ENCODE measurements at regions not wholly inside any gene's neighbourhood (a gene's known extent, or its start where the extent isn't known, plus 50 kb on each side); places are given as distances from the start of the nearest gene placed in this dataset.
"Not testable (repeated sequence)": the region's sequence is repeated elsewhere in the genome, so short reads cannot be mapped to it uniquely, and the experiment has no call there.

GRCh38 chr6:163874784-163875183 lies 460.3 kb downstream of the QKI start:
- Histone ChIP-seq H3K4me1 (ENCODE audit: control insufficient read depth, insufficient read depth, low read length) (no peaks in the 10 kb centered on the region), H3K36me3 (ENCODE audit: control insufficient read depth, insufficient read depth, low read length) (no peaks in the 10 kb centered on the region), H3K9ac (ENCODE audit: low read length) (no peak overlapping the region), H3K27me3 (ENCODE audit: control insufficient read depth, insufficient read depth, low read length) (no peaks in the 10 kb centered on the region), H3K4me3 (ENCODE audit: low read depth, low read length) (no peak overlapping the region), H3K27ac (ENCODE audit: low read depth, low read length) (no peak overlapping the region), H3K9me3 (ENCODE audit: control insufficient read depth, insufficient read depth, low read depth, low read length) (no peaks in the 10 kb centered on the region)

- Histone ChIP-seq H3K9me3 (ENCODE audit: control insufficient read depth, insufficient read depth, low read depth, low read length) (no peaks in the 10 kb centered on the region), H3K9ac (ENCODE audit: low read length) (no peak overlapping the region), H3K27ac (ENCODE audit: low read depth, low read length) (no peak overlapping the region), H3K27me3 (ENCODE audit: control insufficient read depth, insufficient read depth, low read length) (no peaks in the 10 kb centered on the region), H3K36me3 (ENCODE audit: control insufficient read depth, insufficient read depth, low read length) (no peaks in the 10 kb centered on the region), H3K4me3 (ENCODE audit: low read depth, low read length) (no peak overlapping the region), H3K4me1 (ENCODE audit: control insufficient read depth, insufficient read depth, low read length) (peaks cover 3% of the 10 kb centered on the region; the same call in 1 of the 2 replicates)
Measured at GRCh38 chr6:163872335-163872734, 457.8 kb downstream of the QKI start.

- Histone ChIP-seq H3K4me3 (ENCODE audit: low read depth, low read length) (no peak overlapping the region), H3K27me3 (ENCODE audit: control insufficient read depth, insufficient read depth, low read length) (no peaks in the 10 kb centered on the region), H3K9me3 (ENCODE audit: control insufficient read depth, insufficient read depth, low read depth, low read length) (no peaks in the 10 kb centered on the region), H3K4me1 (ENCODE audit: control insufficient read depth, insufficient read depth, low read length) (peaks cover 6% of the 10 kb centered on the region; the same call in 1 of the 2 replicates), H3K27ac (ENCODE audit: low read depth, low read length) (no peak overlapping the region), H3K36me3 (ENCODE audit: control insufficient read depth, insufficient read depth, low read length) (no peaks in the 10 kb centered on the region), H3K9ac (ENCODE audit: low read length) (no peak overlapping the region)
Measured at GRCh38 chr6:163871616-163872015, 457.1 kb downstream of the QKI start.

- Histone ChIP-seq H3K9me3 (ENCODE audit: control insufficient read depth, insufficient read depth, low read depth, low read length) (no peaks in the 10 kb centered on the region), H3K27ac (ENCODE audit: low read depth, low read length) (no peak overlapping the region), H3K4me3 (ENCODE audit: low read depth, low read length) (no peak overlapping the region), H3K36me3 (ENCODE audit: control insufficient read depth, insufficient read depth, low read length) (no peaks in the 10 kb centered on the region), H3K4me1 (ENCODE audit: control insufficient read depth, insufficient read depth, low read length) (peaks cover 11% of the 10 kb centered on the region), H3K27me3 (ENCODE audit: control insufficient read depth, insufficient read depth, low read length) (no peaks in the 10 kb centered on the region), H3K9ac (ENCODE audit: low read length) (no peak overlapping the region)
Measured at GRCh38 chr6:163867518-163868292, 453.2 kb downstream of the QKI start.

GRCh38 chr6:163866192-163866591 lies 451.7 kb downstream of the QKI start:
- H3K4me3 ChIP-seq (ENCODE audit: low read depth, low read length) = no peak overlapping the region
- H3K4me1 ChIP-seq (ENCODE audit: control insufficient read depth, insufficient read depth, low read length) = peaks cover 11% of the 10 kb centered on the region
- H3K9ac ChIP-seq (ENCODE audit: low read length) = no peak overlapping the region
- H3K36me3 ChIP-seq (ENCODE audit: control insufficient read depth, insufficient read depth, low read length) = no peaks in the 10 kb centered on the region
- no peaks in the 10 kb centered on the region for H3K27me3 ChIP-seq (ENCODE audit: control insufficient read depth, insufficient read depth, low read length)
- no peak overlapping the region for H3K27ac ChIP-seq (ENCODE audit: low read depth, low read length)
- H3K9me3 ChIP-seq (ENCODE audit: control insufficient read depth, insufficient read depth, low read depth, low read length) = no peaks in the 10 kb centered on the region

- no peaks in the 10 kb centered on the region for H3K9me3 ChIP-seq (ENCODE audit: control insufficient read depth, insufficient read depth, low read depth, low read length)
- H3K9ac ChIP-seq (ENCODE audit: low read length) = no peak overlapping the region
- peaks cover 16% of the 10 kb centered on the region for H3K4me1 ChIP-seq (ENCODE audit: control insufficient read depth, insufficient read depth, low read length)
- H3K4me3 ChIP-seq (ENCODE audit: low read depth, low read length) = no peak overlapping the region
- H3K36me3 ChIP-seq (ENCODE audit: control insufficient read depth, insufficient read depth, low read length) = no peaks in the 10 kb centered on the region
- no peak overlapping the region for H3K27ac ChIP-seq (ENCODE audit: low read depth, low read length)
- H3K27me3 ChIP-seq (ENCODE audit: control insufficient read depth, insufficient read depth, low read length) = no peaks in the 10 kb centered on the region
Measured at GRCh38 chr6:163863565-163863964, 449.0 kb downstream of the QKI start.

- Histone ChIP-seq H3K27me3 (ENCODE audit: control insufficient read depth, insufficient read depth, low read length) (no peaks in the 10 kb centered on the region), H3K9me3 (ENCODE audit: control insufficient read depth, insufficient read depth, low read depth, low read length) (no peaks in the 10 kb centered on the region), H3K36me3 (ENCODE audit: control insufficient read depth, insufficient read depth, low read length) (no peaks in the 10 kb centered on the region), H3K9ac (ENCODE audit: low read length) (no peak overlapping the region), H3K27ac (ENCODE audit: low read depth, low read length) (no peak overlapping the region), H3K4me3 (ENCODE audit: low read depth, low read length) (no peak overlapping the region), H3K4me1 (ENCODE audit: control insufficient read depth, insufficient read depth, low read length) (peaks cover 15% of the 10 kb centered on the region)
Measured at GRCh38 chr6:163862701-163863100, 448.2 kb downstream of the QKI start.

GRCh38 chr6:163861627-163862026 lies 447.1 kb downstream of the QKI start:
- H3K9ac ChIP-seq (ENCODE audit: low read length) = no peak overlapping the region
- no peak overlapping the region for H3K27ac ChIP-seq (ENCODE audit: low read depth, low read length)
- H3K4me1 ChIP-seq (ENCODE audit: control insufficient read depth, insufficient read depth, low read length) = peaks cover 10% of the 10 kb centered on the region; the same call in 1 of the 2 replicates
- H3K4me3 ChIP-seq (ENCODE audit: low read depth, low read length) = no peak overlapping the region
- no peaks in the 10 kb centered on the region for H3K36me3 ChIP-seq (ENCODE audit: control insufficient read depth, insufficient read depth, low read length)
- no peaks in the 10 kb centered on the region for H3K9me3 ChIP-seq (ENCODE audit: control insufficient read depth, insufficient read depth, low read depth, low read length)
- no peaks in the 10 kb centered on the region for H3K27me3 ChIP-seq (ENCODE audit: control insufficient read depth, insufficient read depth, low read length)

- no peaks in the 10 kb centered on the region for H3K27me3 ChIP-seq (ENCODE audit: control insufficient read depth, insufficient read depth, low read length)
- H3K9ac ChIP-seq (ENCODE audit: low read length) = no peak overlapping the region
- H3K4me3 ChIP-seq (ENCODE audit: low read depth, low read length) = no peak overlapping the region
- H3K4me1 ChIP-seq (ENCODE audit: control insufficient read depth, insufficient read depth, low read length) = peaks cover 8% of the 10 kb centered on the region
- H3K27ac ChIP-seq (ENCODE audit: low read depth, low read length) = no peak overlapping the region
- H3K9me3 ChIP-seq (ENCODE audit: control insufficient read depth, insufficient read depth, low read depth, low read length) = no peaks in the 10 kb centered on the region
- no peaks in the 10 kb centered on the region for H3K36me3 ChIP-seq (ENCODE audit: control insufficient read depth, insufficient read depth, low read length)
Measured at GRCh38 chr6:163860287-163861081, 446.0 kb downstream of the QKI start.

- H3K4me1 ChIP-seq (ENCODE audit: control insufficient read depth, insufficient read depth, low read length) = peaks cover 11% of the 10 kb centered on the region
- not testable (repeated sequence) for H3K9ac ChIP-seq (ENCODE audit: low read length); H3K27ac ChIP-seq (ENCODE audit: low read depth, low read length); H3K9me3 ChIP-seq (ENCODE audit: control insufficient read depth, insufficient read depth, low read depth, low read length); H3K36me3 ChIP-seq (ENCODE audit: control insufficient read depth, insufficient read depth, low read length); H3K4me3 ChIP-seq (ENCODE audit: low read depth, low read length); H3K27me3 ChIP-seq (ENCODE audit: control insufficient read depth, insufficient read depth, low read length)
Measured at GRCh38 chr6:163858870-163859269, 444.4 kb downstream of the QKI start.

- H3K9ac ChIP-seq (ENCODE audit: low read length) = no peak overlapping the region
- H3K9me3 ChIP-seq (ENCODE audit: control insufficient read depth, insufficient read depth, low read depth, low read length) = peaks cover 9% of the 10 kb centered on the region; the same call in 1 of the 2 replicates
- H3K36me3 ChIP-seq (ENCODE audit: control insufficient read depth, insufficient read depth, low read length) = no peaks in the 10 kb centered on the region
- H3K27me3 ChIP-seq (ENCODE audit: control insufficient read depth, insufficient read depth, low read length) = no peaks in the 10 kb centered on the region
- H3K4me3 ChIP-seq (ENCODE audit: low read depth, low read length) = no peak overlapping the region
- no peak overlapping the region for H3K27ac ChIP-seq (ENCODE audit: low read depth, low read length)
- peaks cover 11% of the 10 kb centered on the region for H3K4me1 ChIP-seq (ENCODE audit: control insufficient read depth, insufficient read depth, low read length)
Measured at GRCh38 chr6:163857421-163857820, 442.9 kb downstream of the QKI start.
